GM23338 (cell line): ENCODE measurements at regions not wholly inside any gene's neighbourhood (a gene's known extent, or its start where the extent isn't known, plus 50 kb on each side); places are given as distances from the start of the nearest gene placed in this dataset.

Experiments used
- ATAC-seq: fragments of 200-7000 bp; cut with Tn5 transposase; 3 replicates; pipeline ENCODE4 v1.9.1; 2020
- DNase-seq: peaks from one replicate; pipeline ENCODE4 v3.0.0-alpha.2; 2015; ENCODE audit warnings: low spot score
- H2AFZ ChIP-seq: fragments of 200-600 bp; sonication (generic); 2 replicates; pipeline ENCODE4 v1.8.0; 2016; ENCODE audit warnings: antibody characterized with exemption, mild to moderate bottlenecking, moderate library complexity
- H3F3A ChIP-seq: fragments of 200-600 bp; sonication (generic); replicated peaks from 2 replicates; pipeline ENCODE4 v1.8.0; 2017; ENCODE audit warnings: antibody characterized with exemption, mixed run types, low read depth
- H3K27ac ChIP-seq: fragments of 200-600 bp; sonication (generic); 2 replicates; pipeline ENCODE4 v1.6.1; 2016; ENCODE audit warnings: low read depth
- H3K27me3 ChIP-seq: fragments of 200-600 bp; sonication (generic); 2 replicates; pipeline ENCODE4 v1.8.0; 2016; ENCODE audit warnings: mild to moderate bottlenecking, mixed run types, moderate library complexity; ENCODE audit not compliant: insufficient read depth
- H3K36me3 ChIP-seq: fragments of 200-600 bp; sonication (generic); 2 replicates; pipeline ENCODE4 v1.8.0; 2016; ENCODE audit warnings: mild to moderate bottlenecking; ENCODE audit not compliant: insufficient read depth
- H3K4me1 ChIP-seq: fragments of 200-600 bp; sonication (generic); 2 replicates; pipeline ENCODE4 v1.8.0; 2016; ENCODE audit warnings: mild to moderate bottlenecking, moderate library complexity; ENCODE audit not compliant: insufficient read depth
- H3K4me2 ChIP-seq: fragments of 200-600 bp; sonication (generic); 2 replicates; pipeline ENCODE4 v1.7.1; 2017; ENCODE audit warnings: mixed run types
- H3K4me3 ChIP-seq: fragments of 200-600 bp; sonication (generic); 2 replicates; pipeline ENCODE4 v1.6.1; 2016; ENCODE audit warnings: mixed run types
- H3K79me2 ChIP-seq: fragments of 200-600 bp; sonication (generic); replicated peaks from 2 replicates; pipeline ENCODE4 v1.8.0; 2017; ENCODE audit warnings: mild to moderate bottlenecking; ENCODE audit not compliant: insufficient read depth
- H3K9me2 ChIP-seq: fragments of 200-600 bp; sonication (generic); 2 replicates; pipeline ENCODE4 v1.8.0; 2017; ENCODE audit not compliant: insufficient read depth
- H4K20me1 ChIP-seq: fragments of 200-600 bp; sonication (generic); replicated peaks from 2 replicates; pipeline ENCODE4 v1.8.0; 2017; ENCODE audit warnings: mild to moderate bottlenecking; ENCODE audit not compliant: insufficient read depth
- H3K27ac Mint-ChIP-seq: 2 replicates; pipeline ENCODE4 v1.8.0; 2020; ENCODE audit warnings: inconsistent platforms, mild to moderate bottlenecking, moderate library complexity, mixed read lengths
- H3K27me3 Mint-ChIP-seq: 3 replicates; pipeline ENCODE4 v1.8.0; 2022; ENCODE audit warnings: low read depth, mild to moderate bottlenecking, moderate library complexity, mixed read lengths, inconsistent platforms; ENCODE audit not compliant: insufficient read depth, poor library complexity
- H3K36me3 Mint-ChIP-seq: 3 replicates; pipeline ENCODE4 v1.8.0; 2021; ENCODE audit warnings: low read depth, mild to moderate bottlenecking, inconsistent platforms, moderate library complexity, mixed read lengths
- H3K4me1 Mint-ChIP-seq: 3 replicates; pipeline ENCODE4 v1.8.0; 2020; ENCODE audit warnings: mild to moderate bottlenecking, inconsistent platforms, mixed read lengths
- H3K4me3 Mint-ChIP-seq: 3 replicates; pipeline ENCODE4 v1.8.0; 2021; ENCODE audit warnings: moderate library complexity, mild to moderate bottlenecking, inconsistent platforms, mixed read lengths
- H3K9me3 Mint-ChIP-seq: 3 replicates; pipeline ENCODE4 v1.8.0; 2020; ENCODE audit warnings: moderate library complexity, mild to moderate bottlenecking, inconsistent platforms, mixed read lengths
- EZH2 ChIP-seq: fragments of 200-600 bp; sonication (generic); IDR thresholded peaks from one replicate; pipeline ENCODE4 v1.8.0; 2017; ENCODE audit warnings: antibody characterized with exemption, mild to moderate bottlenecking, low read depth; ENCODE audit not compliant: unreplicated experiment
- NANOG ChIP-seq: IDR thresholded peaks from 2 replicates; pipeline ENCODE4 v1.6.1; 2016; ENCODE audit warnings: antibody characterized with exemption, borderline replicate concordance
- TF ChIP-seq, protein P1 (sequence below): IDR thresholded peaks from one replicate; pipeline ENCODE4 v1.6.1; 2018; ENCODE audit warnings: antibody characterized with exemption; ENCODE audit not compliant: unreplicated experiment
- TF ChIP-seq, protein P2 (sequence below): IDR thresholded peaks from 2 replicates; pipeline ENCODE4 v1.6.1; 2016; ENCODE audit warnings: antibody characterized with exemption
- TF ChIP-seq, protein P3 (sequence below): fragments of 250-450 bp; sonication (Bioruptor Pico); IDR thresholded peaks from 2 replicates; pipeline ENCODE4 v1.5.0; 2020; ENCODE audit warnings: mild to moderate bottlenecking, moderate library complexity

DNA sequence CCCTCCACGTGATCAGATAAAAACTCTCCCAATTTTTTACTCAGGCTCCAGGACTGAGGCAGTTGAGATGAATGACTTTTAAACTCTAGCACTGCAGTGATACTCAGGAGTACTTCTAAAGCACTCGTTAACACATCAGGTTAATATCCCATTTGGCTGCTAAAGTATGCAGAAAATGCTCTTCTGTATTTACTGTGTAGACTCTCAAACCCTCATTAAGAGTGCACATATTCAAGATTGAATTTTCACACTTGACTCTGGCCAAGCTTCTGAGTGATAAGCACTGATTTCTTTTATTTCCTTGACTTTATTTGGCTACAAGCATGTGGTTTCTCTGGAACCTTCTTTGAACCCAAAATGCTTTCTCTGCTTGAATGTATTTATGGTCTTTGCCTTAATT lies 392.3 kb upstream of the NECTIN3 start:
- Histone ChIP-seq H3K9me2 (peaks cover 15% of the 10 kb centered on the region), H3K4me3 (no peak overlapping the region), H3K79me2 (no peaks in the 10 kb centered on the region), H3K4me2 (no peak overlapping the region), H2AFZ (no peak overlapping the region; the same call in 1 of the 2 replicates), H4K20me1 (no peaks in the 10 kb centered on the region), H3K36me3 (no peaks in the 10 kb centered on the region), H3K27me3 (no peaks in the 10 kb centered on the region), H3K4me1 (peaks cover 7% of the 10 kb centered on the region), H3K27ac (no peak overlapping the region), H3F3A (no peaks in the 10 kb centered on the region)
- Mint-ChIP-seq H3K9me3 (peaks cover 22% of the 10 kb centered on the region), H3K4me1 (peaks cover 22% of the 10 kb centered on the region), H3K4me3 (no peak overlapping the region), H3K27ac (no peak overlapping the region), H3K27me3 (no peaks in the 10 kb centered on the region), H3K36me3 (peaks cover 63% of the 10 kb centered on the region)
- TF ChIP-seq, protein P1, sequence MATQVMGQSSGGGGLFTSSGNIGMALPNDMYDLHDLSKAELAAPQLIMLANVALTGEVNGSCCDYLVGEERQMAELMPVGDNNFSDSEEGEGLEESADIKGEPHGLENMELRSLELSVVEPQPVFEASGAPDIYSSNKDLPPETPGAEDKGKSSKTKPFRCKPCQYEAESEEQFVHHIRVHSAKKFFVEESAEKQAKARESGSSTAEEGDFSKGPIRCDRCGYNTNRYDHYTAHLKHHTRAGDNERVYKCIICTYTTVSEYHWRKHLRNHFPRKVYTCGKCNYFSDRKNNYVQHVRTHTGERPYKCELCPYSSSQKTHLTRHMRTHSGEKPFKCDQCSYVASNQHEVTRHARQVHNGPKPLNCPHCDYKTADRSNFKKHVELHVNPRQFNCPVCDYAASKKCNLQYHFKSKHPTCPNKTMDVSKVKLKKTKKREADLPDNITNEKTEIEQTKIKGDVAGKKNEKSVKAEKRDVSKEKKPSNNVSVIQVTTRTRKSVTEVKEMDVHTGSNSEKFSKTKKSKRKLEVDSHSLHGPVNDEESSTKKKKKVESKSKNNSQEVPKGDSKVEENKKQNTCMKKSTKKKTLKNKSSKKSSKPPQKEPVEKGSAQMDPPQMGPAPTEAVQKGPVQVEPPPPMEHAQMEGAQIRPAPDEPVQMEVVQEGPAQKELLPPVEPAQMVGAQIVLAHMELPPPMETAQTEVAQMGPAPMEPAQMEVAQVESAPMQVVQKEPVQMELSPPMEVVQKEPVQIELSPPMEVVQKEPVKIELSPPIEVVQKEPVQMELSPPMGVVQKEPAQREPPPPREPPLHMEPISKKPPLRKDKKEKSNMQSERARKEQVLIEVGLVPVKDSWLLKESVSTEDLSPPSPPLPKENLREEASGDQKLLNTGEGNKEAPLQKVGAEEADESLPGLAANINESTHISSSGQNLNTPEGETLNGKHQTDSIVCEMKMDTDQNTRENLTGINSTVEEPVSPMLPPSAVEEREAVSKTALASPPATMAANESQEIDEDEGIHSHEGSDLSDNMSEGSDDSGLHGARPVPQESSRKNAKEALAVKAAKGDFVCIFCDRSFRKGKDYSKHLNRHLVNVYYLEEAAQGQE: no peak
- no peak for TF ChIP-seq NANOG
- TF ChIP-seq EZH2: no peak
- TF ChIP-seq, protein P2, sequence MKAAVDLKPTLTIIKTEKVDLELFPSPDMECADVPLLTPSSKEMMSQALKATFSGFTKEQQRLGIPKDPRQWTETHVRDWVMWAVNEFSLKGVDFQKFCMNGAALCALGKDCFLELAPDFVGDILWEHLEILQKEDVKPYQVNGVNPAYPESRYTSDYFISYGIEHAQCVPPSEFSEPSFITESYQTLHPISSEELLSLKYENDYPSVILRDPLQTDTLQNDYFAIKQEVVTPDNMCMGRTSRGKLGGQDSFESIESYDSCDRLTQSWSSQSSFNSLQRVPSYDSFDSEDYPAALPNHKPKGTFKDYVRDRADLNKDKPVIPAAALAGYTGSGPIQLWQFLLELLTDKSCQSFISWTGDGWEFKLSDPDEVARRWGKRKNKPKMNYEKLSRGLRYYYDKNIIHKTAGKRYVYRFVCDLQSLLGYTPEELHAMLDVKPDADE: no peak
- TF ChIP-seq, protein P3, sequence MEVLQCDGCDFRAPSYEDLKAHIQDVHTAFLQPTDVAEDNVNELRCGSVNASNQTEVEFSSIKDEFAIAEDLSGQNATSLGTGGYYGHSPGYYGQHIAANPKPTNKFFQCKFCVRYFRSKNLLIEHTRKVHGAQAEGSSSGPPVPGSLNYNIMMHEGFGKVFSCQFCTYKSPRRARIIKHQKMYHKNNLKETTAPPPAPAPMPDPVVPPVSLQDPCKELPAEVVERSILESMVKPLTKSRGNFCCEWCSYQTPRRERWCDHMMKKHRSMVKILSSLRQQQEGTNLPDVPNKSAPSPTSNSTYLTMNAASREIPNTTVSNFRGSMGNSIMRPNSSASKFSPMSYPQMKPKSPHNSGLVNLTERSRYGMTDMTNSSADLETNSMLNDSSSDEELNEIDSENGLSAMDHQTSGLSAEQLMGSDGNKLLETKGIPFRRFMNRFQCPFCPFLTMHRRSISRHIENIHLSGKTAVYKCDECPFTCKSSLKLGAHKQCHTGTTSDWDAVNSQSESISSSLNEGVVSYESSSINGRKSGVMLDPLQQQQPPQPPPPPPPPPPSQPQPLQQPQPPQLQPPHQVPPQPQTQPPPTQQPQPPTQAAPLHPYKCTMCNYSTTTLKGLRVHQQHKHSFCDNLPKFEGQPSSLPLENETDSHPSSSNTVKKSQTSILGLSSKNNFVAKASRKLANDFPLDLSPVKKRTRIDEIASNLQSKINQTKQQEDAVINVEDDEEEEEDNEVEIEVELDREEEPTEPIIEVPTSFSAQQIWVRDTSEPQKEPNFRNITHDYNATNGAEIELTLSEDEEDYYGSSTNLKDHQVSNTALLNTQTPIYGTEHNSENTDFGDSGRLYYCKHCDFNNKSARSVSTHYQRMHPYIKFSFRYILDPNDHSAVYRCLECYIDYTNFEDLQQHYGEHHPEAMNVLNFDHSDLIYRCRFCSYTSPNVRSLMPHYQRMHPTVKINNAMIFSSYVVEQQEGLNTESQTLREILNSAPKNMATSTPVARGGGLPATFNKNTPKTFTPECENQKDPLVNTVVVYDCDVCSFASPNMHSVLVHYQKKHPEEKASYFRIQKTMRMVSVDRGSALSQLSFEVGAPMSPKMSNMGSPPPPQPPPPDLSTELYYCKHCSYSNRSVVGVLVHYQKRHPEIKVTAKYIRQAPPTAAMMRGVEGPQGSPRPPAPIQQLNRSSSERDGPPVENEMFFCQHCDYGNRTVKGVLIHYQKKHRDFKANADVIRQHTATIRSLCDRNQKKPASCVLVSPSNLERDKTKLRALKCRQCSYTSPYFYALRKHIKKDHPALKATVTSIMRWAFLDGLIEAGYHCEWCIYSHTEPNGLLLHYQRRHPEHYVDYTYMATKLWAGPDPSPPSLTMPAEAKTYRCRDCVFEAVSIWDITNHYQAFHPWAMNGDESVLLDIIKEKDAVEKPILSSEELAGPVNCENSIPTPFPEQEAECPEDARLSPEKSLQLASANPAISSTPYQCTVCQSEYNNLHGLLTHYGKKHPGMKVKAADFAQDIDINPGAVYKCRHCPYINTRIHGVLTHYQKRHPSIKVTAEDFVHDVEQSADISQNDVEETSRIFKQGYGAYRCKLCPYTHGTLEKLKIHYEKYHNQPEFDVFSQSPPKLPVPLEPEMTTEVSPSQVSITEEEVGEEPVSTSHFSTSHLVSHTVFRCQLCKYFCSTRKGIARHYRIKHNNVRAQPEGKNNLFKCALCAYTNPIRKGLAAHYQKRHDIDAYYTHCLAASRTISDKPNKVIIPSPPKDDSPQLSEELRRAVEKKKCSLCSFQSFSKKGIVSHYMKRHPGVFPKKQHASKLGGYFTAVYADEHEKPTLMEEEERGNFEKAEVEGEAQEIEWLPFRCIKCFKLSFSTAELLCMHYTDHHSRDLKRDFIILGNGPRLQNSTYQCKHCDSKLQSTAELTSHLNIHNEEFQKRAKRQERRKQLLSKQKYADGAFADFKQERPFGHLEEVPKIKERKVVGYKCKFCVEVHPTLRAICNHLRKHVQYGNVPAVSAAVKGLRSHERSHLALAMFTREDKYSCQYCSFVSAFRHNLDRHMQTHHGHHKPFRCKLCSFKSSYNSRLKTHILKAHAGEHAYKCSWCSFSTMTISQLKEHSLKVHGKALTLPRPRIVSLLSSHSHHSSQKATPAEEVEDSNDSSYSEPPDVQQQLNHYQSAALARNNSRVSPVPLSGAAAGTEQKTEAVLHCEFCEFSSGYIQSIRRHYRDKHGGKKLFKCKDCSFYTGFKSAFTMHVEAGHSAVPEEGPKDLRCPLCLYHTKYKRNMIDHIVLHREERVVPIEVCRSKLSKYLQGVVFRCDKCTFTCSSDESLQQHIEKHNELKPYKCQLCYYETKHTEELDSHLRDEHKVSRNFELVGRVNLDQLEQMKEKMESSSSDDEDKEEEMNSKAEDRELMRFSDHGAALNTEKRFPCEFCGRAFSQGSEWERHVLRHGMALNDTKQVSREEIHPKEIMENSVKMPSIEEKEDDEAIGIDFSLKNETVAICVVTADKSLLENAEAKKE (CRISPR knock-in tag): no peak
- DNase-seq (no peak), ATAC-seq (no peak)
